Medulla oblongata (tissue), 1 donor: ENCODE measurements at regions not wholly inside any gene's neighbourhood (a gene's known extent, or its start where the extent isn't known, plus 50 kb on each side); places are given as distances from the start of the nearest gene placed in this dataset.
A peak's percentile ranks its signal among the peaks of the same experiment; 100 is the strongest.
"Not testable (repeated sequence)": the region's sequence is repeated elsewhere in the genome, so short reads cannot be mapped to it uniquely, and the experiment has no call there.

Source experiments
- DNase-seq: peaks from one replicate; pipeline ENCODE4 v3.0.0-alpha.2; 2015; ENCODE audit errors: extremely low spot score

DNA sequence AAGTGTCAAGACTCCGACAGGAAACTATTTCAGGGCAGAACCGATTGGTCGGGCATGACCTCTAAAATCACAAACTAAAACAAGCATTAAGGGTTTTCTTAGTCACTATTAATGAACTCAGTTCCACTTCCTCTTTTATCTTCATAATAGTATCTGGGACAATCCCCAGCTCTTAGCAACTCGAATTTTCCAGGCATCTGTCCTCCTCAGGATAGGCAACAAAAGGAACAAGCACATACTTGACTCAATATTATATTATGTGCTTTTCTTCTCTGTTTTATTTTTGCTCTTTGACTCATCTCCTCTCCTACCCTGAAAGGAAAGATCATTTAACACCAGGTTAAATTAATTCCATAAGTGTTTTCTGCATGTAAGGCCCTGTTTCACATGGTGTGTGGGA, 638.3 kb upstream of the TBX3 start:
- no peak for DNase-seq

DNA sequence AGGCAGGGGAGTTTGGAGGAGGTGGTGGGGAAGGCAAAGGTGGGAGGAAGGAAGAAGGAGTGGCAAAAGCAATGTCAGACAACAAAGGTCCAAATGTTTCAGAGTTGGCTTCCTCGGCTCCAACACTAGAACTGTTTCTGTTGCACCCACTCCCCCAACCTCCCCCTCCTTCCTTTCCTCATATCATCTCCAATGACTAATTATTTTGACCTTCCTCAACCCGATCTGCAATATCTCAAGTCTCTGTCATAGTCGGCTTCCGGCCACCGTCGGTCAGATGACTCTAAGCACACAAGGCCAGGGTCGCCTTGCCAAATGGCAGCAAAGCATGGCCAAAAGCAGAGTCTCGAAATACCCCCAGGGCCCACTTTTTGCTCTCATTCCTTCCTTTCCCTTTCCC, 637.0 kb upstream of the TBX3 start:
- DNase-seq, result no peak

DNA sequence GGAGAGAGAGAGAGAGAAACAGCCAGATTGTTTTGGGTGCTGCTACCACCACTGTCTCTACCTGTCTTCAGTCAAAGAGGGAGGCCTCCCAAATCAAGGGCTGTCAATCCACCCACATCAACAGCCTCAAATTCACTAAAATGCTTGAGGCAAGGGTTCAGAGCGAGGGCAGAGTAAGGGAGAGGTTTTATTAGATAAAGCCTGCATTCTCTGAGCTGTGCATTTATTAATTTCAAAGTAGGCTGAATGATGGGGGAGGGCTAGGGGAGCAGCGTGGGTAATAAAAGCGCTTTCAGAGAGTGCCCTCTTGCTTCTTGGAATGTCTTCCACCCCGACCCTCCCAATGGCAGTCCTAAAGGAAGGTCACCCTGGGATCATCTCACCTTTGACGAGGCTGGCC, 636.5 kb upstream of the TBX3 start:
- no peak for DNase-seq

DNA sequence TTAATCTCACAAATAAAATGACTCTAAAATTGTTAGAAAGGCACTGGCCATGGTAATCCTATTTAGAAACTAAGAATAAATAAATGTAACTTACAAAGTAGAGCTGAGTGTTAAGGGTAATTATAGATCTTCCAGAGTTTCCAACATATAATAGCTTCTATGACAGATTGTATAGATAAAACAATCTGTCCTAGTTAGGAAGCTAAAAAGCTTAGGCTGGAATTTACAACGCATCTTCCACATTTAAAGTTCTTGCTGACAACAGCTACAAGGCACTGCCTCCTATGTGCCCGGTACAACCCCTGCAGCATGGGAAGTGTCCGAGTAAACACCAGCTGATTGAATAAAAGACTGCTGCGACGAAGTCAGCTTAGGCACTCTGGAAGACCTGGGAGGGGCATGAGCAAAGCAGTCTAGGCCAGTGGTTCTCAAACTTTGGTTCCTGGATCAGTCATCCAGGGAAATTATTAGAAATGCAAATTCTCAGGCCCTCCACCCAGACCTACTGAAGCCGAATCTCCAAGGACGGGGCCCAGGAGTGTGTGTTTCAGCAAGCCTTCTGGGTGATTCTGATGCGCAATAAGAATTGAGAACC, 635.6 kb upstream of the TBX3 start:
- DNase-seq, result no peak

DNA sequence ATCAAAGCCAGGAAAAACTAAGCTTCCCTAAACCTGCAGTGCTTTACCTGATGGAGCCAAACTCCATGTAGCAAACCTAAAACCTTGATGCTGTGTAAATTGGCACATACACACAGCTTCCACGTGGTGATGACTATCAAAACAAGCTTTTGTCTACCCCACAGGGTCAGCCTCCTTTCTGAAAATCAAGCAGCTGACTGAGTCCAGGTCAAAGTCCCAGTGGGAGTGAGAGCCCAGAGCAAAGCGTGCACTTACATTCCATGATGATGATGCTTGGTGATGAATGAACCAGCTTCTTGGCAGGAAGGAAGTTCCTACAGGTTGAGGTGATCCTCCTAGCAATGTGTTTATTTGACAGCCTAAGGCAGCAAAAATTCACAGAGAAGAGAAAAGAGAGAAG, 630.0 kb upstream of the TBX3 start:
- no peak for DNase-seq

DNA sequence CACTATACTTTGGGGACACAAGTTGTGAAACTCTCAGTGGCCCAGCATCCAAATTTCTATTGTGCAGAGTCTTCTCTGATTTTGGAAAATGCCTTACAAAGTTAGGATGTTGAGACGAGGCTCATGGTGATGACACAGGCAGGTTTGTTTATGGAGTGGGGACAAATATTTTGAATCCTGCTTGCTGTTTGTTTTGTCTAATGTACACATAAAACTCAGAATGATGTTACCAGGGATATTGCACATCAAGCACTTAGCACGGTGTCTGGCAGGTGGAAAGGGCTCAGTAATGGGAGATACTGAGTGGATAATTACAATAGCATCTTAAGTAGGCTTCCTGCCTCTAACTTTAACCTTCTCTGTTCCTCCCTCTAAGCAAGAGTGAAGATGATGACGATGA, 628.9 kb upstream of the TBX3 start:
- DNase-seq, result no peak

DNA sequence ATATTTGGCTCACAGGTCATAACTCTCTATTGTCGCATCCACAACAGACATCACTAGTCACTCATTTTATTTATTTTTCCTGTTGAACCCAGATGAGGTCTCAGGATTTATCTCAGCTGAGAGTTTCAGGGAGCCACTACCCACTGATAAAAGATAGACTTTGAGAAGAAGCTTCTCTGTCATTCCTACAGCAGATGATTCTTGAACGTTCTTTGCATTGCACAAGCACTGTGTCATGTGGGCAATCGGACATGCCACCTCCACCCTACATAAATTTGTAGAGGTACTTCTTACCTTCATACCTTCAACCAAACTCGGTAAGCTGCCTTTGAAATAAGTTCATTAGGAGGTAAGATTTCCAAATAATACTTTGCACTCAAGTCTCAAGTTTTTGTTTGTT, 627.9 kb upstream of the TBX3 start:
- no peak for DNase-seq

DNA sequence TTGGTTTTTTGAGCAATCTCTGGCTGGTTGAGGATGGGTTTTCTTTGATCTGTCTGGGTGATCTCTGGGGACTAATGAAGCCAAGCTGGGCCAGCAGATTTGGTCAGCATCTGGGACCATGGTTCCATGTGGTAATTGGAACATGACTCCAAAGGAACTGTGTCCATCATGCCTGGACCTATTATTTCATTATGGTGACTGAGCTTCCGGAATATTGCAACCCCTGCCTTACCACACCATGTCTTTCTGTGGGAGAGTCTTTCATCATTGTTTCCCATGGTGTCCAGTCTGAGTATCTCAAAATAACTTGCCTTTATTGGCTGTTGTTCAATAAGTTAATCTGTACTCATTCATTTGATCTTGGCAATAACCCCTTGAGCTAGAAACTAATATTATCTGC, 624.9 kb upstream of the TBX3 start:
- DNase-seq, result no peak

DNA sequence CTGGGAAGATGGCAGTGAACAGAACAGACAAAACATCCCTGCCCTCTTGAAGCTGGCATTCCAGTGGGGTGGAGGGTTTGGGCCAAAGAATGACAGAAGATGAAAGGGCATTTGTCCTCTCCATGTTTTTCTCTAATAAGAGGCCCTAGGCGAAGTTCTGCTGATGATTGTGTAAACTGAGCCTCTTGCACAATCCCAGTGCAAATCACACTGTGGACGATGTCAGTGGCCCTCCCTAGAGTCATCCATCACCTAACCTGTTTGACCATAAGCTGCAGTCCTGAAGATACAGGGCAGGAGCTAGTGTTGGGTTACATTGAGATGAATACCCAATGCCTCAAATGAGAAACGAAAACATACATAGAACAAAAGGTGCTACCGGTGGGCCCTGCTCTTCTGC, 622.4 kb upstream of the TBX3 start:
- DNase-seq, result no peak

DNA sequence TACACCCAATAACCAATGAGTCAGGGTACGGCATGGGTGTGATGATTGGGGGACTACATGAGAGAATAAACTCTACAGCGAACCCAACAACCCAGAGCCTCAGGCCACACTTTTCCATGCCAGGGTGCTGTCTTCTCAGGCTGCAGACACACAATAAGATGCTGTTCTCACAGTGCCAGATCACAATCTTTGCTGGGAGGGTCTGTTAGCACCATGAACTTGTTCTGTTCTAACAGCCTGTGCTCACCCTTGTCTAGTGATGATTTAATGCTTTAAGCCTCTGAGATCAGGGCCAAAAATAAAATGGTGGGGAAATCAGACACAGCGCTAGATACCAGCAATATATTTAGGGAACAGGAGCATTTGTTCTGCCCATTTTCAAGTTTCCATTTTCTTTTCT, 621.9 kb upstream of the TBX3 start:
- no peak for DNase-seq

DNA sequence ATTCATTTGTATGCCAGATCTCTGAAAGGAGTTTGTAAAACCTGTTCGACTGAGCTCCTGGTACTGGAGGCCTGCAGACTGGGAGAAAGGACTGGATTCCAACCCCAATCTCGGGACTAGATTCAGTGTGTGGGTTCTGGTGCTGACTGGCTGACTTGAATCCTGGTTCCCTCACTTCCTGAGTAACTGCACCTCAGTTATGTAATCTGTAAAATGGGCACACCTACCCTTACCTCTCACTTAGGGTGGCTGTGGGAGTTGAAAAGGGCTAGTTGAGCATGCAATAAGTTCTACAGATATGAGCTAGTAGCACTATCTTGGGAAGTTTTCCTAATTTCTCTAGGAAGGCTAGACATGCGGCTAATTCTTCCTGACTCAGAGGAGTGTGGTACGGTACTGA, 621.3 kb upstream of the TBX3 start:
- no peak for DNase-seq

DNA sequence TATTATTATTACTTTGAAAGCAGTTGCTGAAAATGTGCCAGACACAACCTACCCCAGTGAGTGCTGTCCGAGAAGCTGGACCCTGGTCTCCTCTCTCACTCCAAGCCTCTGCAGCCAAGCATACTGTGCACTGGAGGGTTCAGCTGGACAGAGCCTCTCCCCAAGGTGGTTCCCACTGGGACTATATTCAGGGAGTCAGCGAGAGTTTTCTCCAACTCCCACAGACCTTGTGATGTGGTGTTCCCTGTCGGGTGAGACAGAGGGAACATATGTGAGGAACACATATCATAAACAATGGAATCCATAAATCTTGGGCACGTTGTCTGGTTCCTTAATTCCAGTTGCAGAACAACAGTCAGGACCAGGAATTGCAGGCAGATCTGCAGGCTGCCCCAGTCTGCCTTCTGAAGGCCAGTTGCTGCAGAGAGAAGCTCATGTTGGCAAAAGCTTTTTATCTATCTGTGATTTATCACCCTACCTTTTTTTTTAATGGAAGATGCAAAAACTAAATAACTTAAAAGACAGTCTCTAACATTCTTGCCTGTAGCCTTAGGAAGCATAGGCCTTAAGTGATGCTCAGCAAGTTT, 619.8 kb upstream of the TBX3 start:
- no peak for DNase-seq

DNA sequence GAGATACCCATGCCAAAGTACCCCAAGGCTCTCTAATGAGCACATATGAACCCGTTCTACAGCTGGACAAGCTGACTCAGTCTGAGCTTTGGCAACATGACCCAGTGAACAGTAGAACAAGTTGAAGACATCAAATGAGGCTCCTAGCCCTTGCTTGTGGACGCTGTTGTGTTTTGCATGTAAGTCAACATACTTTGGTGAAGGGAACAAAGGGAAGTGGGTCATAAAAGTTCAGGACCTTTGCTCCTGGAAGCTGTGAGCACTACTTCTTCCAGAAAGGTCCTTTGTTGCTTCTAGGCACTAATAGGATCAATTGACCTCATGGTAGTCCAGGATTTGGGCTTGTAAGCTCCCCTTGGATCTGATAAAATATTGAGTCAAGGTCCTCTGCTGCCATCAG, 613.5 kb upstream of the TBX3 start:
- no peak for DNase-seq

DNA sequence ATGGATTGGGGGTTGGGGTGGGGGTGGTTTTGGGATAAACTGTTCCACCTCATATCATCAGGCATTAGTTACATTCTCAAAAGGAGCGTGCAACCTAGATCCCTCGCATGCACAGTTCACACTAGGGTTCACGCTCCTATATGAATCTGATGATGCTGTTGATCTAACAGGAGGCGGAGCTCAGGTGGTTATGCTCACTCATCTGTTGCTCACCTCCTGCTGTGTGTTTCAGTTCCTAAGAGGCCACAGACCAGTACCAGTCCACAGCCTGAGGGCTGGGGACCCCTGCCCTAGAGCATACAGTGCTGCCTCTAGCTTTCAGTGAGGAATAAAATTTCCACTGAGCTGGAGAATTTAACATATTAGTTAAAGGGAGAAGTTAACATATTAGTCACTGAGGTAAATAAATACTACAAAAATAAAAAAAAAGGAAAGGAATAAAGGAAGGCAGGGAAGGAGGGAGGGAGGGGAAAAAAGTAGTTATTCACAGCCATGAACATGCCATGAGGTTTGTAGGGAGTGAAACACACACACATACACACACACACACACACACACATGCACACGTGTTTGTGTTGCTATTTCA, 612.7 kb upstream of the TBX3 start:
- no peak for DNase-seq

DNA sequence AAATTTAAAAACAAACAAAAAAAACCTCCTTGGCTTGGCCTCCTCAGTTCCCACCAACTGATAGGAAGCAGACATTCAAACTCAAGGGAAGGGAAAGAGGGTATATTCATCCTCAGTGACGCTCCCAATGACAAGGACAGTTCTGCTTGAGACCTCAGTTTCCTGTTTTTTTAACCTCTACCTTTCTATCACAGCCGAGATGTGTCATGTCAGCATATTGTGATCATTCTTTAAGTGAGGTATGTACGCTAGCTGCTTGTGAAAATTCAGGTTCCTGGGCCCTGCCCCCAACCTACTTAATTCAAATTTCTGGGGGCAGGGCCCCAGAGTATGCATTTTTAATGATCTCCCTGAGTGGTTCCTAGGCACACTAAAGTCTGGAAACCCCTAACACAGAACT, 611.9 kb upstream of the TBX3 start:
- DNase-seq, result no peak

DNA sequence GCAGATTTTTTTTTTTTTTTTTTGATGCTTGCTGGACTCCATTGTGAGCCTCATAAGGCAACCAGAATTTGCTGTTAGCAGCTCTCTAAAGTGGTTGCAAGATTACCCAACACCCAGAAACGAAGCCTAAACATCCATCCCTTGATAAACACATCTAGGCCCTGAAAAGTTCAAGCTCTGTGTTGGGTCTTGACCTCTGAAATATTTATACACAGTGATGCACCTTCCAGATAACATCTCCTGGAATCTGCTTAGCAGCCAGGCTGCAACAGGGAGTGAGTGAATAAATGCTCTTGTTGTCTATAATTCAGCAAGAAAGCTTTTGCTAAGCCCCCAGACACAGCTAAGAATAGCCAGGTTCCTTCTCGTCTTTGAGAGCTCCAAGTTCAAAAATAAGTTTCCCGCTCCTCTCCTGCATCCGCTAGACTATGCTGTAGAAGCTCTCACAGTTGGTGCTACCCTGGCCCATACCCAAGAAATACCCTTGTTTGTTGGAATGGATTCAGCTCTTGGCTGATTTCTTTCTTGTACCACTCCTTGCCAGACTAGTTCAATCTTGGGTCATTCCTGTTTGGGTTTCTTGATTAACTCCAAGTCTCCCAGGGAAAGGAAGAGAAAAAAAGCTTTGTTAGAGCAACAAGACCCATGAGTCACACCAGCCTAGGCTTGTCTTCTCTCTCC, 610.6 kb upstream of the TBX3 start:
- peak; percentile 5 for DNase-seq

DNA sequence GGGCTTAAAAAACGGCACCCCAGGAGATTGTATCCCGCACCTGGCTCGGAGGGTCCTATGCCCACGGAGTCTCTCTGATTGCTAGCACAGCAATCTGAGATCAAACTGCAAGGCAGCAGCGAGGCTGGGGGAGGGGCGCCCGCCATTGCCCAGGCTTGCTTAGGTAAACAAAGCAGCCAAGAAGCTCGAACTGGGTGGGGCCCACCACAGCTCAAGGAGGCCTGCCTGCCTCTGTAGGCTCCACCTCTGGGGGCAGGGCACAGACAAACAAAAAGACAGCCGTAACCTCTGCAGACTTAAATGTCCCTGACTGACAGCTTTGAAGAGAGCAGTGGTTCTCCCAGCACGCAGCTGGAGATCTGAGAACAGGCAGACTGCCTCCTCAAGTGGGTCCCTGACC, 601.5 kb upstream of the TBX3 start:
- not testable (repeated sequence) for DNase-seq

DNA sequence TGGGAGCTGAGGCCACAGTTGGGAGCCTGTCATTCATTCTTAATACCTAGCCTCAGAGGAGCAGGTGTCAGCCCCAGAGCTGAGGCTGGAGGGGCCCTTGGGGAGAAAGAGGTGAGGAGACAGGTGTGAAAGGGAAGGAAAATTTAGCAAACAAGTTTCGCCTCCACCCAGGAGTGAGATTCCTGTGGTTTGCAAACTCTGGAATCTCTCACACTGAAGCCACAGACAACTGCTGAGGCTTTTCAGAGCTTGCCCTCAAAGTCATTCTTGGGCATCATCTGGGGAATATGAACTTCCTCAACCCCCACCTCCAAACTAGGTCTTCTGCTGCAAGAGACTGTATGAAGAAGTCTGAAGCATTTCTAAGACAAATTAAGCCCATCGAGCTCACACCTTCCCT, 589.5 kb upstream of the TBX3 start:
- no peak for DNase-seq

DNA sequence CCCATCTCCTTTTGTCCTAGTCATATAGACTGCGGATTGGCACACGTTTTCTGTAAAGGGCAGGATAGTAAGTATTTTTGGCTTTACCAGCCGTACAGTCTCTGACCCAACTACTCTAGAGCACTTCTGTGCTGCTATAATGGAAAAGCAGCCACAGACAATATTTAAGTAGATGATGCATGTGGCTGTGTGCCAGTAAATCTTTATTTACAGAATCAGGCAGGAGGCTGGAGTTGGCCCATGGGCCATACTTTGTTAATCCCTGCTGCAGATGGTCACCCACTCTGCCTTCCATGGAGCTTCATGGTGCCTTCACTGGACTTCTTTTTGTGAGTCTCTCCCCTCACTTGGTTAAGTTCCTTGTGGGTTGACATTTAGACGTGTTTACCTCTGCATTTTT, 584.5 kb upstream of the TBX3 start:
- DNase-seq, result no peak

DNA sequence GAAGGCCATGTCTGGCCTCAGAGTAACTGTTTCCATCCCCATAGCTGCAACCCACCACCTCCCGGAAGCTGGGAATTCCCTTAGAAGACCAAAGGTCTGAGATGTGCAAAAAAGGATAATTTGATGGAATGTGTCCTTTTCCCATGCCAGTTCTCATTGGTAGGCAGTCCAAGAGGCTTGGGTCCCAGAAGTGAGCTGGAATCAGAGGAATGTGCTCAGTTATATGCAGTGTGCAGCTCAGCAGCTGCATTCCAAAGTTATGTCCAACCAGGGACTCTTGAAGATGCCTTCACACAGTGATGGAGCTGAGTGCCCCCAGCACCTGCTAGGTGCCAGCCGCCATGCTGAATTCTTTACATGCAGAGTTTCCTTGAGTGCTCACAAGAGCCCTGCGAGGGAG, 583.9 kb upstream of the TBX3 start:
- DNase-seq, result no peak

DNA sequence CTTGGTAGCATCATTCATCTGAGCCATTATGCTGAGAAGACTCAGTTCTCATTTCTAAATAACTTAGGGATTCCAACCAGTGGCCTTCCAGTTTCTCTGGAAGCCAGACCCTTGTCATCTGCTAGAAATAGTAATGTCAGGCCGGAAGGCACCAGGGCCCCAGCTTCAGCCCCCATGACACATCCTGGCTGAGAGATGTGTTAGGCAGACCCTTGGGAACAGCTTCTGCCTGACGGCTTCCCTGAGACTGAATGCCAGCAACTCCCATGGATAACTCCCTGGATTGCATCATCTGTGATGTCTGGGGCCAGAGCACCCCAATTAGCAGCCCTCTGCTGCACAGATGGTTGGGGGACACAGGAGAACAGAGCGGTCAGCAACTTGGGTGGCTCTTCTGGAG, 583.5 kb upstream of the TBX3 start:
- no peak for DNase-seq

DNA sequence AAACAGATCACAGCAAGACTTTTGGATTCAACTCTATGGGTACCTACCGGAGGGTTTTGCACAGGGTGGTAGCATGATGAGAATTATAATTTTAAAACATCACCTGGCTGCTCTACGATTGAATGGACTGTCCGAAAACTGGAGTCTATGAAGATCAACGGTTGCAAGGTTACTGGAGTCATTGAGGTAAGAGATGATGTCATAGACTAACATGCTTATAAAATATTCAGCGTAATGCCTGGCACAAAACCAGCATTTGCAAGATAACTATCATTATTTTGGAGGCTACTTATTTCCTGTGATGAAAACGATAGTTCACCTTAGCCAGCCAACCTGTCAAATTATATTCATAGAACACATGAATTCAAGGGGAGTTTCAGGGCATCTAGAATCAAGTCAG, 580.6 kb upstream of the TBX3 start:
- no peak for DNase-seq

DNA sequence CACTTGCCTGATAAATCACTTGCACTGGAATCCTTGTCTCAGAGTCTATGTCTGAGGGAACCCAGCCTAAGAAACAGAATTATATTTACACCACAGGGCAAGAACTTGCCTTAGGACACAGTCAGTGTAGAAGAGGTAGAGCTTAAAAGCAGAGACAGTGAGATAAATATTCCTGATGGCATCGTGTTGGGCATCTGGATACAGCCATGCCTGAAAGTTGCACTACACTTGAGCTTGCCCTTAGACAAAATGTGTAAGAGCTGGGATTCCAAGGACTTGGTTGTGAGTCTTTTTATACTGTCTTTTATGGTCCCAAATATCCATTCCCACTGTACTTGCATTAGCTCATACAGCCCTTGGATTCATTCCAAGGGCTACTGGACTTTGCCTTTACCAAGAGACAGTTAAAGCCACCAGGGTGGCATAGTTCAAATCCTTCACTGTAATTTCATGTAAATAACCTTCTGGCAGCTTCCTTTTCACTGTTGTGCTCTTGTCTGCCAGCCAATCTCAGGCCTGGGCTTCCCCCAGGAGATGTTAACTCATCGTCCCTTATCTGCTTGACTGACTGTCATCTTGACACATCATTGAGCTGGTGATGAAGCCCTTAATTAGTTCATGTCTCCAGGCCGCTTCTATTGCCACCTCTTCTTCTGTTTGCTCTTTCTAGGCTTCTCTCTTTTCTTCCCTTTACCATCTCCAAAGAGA, 577.9 kb upstream of the TBX3 start:
- DNase-seq, result no peak
